NCI-H1417 treated with DMSO at 0.1 percent for 48 hours (cell line): ENCODE measurements at regions not wholly inside any gene's neighbourhood (a gene's known extent, or its start where the extent isn't known, plus 50 kb on each side); places are given as distances from the start of the nearest gene placed in this dataset.
"Not testable (repeated sequence)": the region's sequence is repeated elsewhere in the genome, so short reads cannot be mapped to it uniquely, and the experiment has no call there.

Source experiments
- DNase-seq: peaks from one replicate; lab custom pipeline; 2025; lab: John Stamatoyannopoulos, UW

DNA sequence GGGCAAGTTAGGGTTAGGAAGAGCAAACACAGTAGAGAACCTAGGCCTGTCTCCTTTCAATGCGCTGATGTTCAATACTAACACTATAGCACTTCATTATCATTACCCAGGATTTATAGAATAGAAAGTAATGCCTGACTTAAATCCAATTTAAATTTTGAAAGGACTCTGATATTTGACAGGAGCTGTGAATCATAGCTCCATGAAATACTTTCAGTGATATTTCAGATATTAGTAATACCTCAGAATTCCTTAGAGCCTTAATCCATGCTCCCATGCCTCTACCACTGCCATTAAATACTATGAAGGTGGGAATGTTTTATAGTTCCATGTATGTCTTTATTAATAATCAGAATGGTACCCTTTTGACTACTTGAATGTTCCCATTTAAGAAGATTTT lies 530.2 kb downstream of the BCKDHB start:
- DNase-seq = no peak

DNA sequence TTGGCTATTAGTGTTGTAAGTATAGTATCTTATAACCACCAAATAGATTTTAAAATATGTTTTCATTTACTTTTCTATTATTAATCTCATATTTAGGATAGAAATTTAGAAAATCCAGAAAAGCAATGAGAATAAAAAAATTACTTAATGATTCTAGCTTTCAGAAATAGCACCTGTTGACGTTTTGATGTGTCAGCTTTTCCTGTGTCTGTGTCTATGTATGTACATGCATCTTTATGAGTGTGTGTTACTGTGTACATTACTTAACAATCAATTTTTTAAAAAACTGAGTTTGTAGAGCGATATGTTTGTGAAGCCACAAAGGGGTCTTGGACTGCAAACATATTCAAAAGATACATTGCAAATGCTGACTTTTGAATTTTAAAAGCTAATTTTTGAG lies 526.9 kb downstream of the BCKDHB start:
- DNase-seq = no peak

DNA sequence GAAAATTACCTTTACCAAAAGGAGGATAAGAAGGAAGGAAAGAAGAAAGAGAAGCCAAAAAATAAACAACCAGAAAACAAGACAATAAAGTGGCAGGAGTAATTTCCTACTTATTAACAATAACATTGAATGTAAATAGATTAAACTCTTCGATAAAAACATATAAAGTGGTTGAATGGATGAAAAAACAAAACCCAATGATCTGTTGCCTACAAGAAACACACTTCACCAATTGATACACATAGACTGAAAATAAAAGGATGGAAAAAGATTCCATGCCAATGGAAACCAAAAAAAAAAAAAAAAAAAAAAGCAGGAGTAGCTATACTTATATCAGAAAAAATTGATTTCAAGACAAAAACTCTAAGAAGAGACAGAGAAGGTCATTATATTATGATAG lies 518.9 kb downstream of the BCKDHB start:
- no peak for DNase-seq

DNA sequence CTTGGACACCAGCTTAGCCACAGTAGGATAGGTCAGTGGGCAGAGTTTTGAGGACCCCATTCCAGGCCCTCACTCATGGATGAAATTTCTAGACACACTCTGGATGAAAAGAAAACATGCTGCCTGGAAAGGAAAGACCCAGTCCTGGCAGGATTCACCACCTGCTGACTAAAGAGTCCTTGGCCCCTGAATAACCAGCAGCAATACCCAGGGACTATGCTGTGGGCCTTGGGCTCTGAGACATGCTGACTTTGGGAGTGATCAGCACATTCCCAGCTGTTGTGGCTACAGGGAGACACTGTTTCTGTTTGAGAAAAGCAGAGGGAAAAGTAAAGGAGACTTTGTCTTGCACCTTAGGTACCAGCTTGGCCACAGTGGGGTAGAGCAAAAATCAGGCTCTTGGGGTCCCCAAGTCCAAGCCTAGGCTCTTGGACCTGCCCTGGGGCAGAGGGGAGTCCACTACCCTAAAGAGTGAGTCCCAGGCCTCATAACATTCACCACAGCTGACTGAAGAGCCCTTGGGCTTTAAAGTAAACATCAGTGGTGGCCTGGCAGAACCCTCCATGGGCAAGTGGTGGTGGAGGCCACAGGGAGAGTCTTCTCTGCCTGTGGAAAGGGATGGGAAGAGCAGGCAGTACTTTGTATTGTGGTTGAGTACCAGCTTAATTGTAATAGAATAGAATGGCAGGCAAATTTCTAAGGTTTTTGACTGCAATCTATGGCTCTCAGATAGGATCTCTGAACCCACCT lies 516.8 kb downstream of the BCKDHB start:
- DNase-seq = no peak

GRCh38 chr6:80622641-80623040 lies 516.2 kb downstream of the BCKDHB start:
- DNase-seq = no peak

- DNase-seq = no peak
These were observed 512.5 kb downstream of the BCKDHB start for GRCh38 chr6:80618953-80619352.

GRCh38 chr6:80610846-80611245 lies 504.4 kb downstream of the BCKDHB start:
- no peak for DNase-seq

GRCh38 chr6:80608881-80609280 lies 502.4 kb downstream of the BCKDHB start:
- DNase-seq = no peak

GRCh38 chr6:80607811-80608391 lies 501.4 kb downstream of the BCKDHB start:
- DNase-seq = no peak

- no peak for DNase-seq
These were observed 498.9 kb downstream of the BCKDHB start for GRCh38 chr6:80605165-80605989.

DNA sequence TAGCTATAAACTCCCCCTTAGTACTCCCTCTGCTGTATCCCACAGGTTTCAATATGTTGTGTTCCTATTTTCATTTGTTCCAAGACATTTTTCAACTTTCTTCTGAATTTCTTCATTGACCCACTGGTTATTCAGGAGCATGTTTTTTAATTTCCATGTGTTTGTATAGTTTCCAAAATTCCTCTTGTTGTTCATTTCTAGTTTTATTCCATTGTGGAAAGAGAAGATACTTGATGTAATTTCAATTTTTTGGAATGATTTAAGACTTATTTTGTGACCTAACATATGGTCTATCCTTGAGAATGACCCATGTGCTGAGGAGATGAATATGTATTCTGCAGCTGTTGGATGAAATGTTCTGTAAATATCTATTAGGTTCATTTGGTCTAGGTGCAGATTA lies 497.2 kb downstream of the BCKDHB start:
- DNase-seq = no peak

DNA sequence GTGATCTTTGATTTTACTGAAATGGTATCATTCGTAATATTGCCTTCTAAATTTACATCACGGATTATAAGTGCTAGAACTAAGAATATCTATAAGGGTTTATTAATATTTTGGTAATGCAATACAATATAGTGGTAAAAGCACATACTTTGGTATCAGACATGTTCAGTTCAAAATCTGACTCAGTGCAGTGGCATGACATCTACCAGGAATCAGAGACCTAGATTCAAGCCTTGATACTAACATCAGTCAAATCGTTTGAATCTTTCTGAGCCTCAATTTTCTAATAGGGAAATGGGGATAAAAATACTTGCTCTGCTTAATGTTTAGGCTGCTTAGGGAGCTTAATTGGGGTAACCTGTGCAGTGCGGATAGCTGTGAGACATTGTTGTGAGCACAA lies 488.0 kb downstream of the BCKDHB start:
- no peak for DNase-seq

GRCh38 chr6:80592436-80592835 lies 486.0 kb downstream of the BCKDHB start:
- no peak for DNase-seq

DNA sequence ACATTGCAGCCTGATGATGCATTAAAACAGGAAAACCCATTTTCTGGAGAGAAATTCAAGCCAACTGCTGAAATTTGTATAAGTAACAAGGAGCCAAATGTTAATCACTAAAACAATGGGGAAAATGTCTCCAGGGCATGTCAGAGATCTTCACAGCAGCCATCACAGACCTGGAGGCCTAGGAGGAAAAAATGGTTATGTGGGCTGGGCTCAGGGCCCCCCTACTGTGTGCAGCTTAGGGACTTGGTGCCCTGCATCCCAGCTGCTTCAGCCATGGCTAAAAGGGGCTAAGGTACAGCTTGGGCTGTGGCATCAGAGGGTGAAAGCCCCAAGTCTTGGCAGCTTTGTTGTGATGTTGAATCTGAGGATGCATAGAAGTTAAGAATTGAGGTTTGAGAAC lies 479.8 kb downstream of the BCKDHB start:
- no peak for DNase-seq

- no peak for DNase-seq
These were observed 473.0 kb downstream of the BCKDHB start for GRCh38 chr6:80579391-80580023.

- not testable (repeated sequence) for DNase-seq
These were observed 466.8 kb downstream of the BCKDHB start for GRCh38 chr6:80573320-80573719.

GRCh38 chr6:80566361-80566760 lies 459.9 kb downstream of the BCKDHB start:
- no peak for DNase-seq

DNA sequence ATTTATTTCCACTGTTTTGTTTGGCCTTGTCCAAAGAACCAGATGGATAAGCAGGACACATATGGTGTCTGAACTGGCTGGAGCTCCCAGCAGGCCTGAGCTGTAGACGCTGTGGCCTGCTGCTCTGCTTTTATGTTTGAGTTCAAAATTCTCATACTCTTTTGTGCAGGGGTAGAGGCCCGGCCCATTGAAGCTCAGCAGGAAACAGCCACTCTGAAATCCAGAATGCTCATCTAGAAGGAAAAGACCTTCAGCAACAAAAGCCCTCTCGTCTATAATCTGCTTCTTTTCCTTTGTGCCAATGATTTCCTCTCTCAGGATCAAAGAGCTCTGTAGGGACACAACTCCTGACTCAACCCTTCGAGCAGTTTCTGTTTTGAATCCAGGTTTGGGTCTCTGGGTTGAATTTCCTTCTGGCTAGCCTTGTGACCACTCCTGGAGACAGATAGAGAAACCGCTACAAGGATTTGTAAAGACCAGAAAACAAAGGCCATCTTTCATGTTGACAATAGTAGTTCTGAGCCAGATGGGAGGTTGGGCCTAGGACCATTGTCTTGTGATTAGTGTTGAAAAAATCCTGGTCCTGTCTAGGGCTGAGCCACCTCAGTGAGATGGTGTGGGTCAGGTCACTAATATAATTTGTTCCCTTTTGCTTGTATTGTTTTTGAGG lies 446.7 kb downstream of the BCKDHB start:
- DNase-seq = no peak

GRCh38 chr6:80550748-80551147 lies 444.3 kb downstream of the BCKDHB start:
- no peak for DNase-seq

GRCh38 chr6:80550281-80550680 lies 443.8 kb downstream of the BCKDHB start:
- DNase-seq = no peak

DNA sequence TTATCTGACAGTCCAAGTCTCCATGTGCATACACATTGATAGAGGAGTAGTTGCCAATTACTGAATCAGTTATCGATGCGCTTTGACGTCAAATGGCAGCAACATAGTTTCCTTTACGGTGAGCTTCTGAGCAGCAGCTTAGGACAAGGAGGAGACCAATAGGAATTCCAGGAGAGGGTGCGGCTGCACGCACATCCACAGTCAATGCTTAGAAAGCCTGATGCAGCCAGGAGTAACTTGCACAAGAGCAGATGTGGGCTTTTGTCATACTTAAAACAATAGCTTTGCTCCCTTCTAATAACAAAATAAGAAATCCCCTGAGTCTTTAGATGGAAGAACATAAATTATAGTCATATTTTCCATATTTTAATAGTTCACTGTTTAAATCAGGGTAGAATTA lies 442.1 kb downstream of the BCKDHB start:
- no peak for DNase-seq

DNA sequence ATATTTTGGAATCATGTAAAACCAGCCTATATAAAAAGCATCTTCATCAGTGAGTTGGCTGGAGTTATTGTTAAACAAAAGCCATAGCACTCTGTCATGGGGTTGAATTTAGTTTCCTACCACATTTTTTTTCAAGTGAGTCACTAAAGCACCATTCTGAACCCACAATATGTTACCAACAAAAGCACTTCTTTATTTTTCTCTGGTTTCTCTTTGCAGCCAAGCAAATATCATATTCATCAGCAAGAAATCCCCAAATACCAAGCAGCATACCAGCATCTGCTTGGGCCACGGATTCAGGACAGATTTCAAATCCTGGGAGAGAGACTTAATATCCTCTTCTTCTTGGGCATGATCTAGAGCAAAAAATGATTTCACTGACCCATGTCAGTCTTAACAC lies 441.4 kb downstream of the BCKDHB start:
- no peak for DNase-seq
